HG02678 (cell line): ENCODE measurements at regions not wholly inside any gene's neighbourhood (a gene's known extent, or its start where the extent isn't known, plus 50 kb on each side); places are given as distances from the start of the nearest gene placed in this dataset.

ENCODE experiments used
- ATAC-seq: cut with Tn5 transposase; IDR thresholded peaks from one replicate; pipeline ENCODE4 v1.9.1; 2021; ENCODE audit warnings: mild to moderate bottlenecking, moderate library complexity; ENCODE audit not compliant: unreplicated experiment

DNA sequence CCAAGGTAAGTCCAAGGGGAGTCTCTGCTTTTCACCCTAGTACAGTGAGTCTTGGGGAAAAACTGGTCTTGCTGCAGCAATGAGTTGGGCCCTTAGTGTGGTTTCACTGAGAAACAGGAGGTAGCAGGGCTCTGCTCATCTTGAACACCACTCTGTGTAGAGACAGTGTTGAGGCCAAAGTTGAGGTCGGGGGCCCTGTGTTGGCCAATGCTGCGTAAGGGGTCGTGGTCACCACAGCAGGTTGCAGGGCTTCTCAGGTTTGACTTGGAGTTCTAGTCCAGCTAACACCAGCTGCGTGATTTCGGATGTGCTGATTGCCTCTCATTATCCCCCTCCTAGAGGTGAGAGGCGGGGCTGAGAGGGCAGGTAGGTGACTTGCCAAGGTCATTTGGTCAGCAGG is 807.5 kb downstream of the VRK1 start:
- ATAC-seq: no peak

DNA sequence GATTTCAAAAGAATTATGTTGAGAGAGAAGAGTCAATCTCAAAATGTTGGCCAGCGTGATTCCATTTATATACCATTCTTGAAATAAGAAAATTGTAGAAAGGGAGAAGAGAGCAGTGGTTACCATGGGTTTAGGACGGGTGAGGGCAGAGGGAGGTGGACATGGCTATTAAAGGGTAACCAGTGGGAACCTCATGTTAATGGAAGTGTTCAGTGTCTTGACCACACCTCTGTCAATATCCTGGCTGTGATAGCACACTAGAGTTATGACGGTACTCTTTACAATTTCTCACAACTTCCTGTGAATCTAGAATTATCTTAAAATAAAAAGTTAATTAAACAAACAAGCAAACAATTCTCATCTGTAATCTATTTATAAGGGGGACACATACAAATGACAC is 821.2 kb downstream of the VRK1 start:
- ATAC-seq: no peak

DNA sequence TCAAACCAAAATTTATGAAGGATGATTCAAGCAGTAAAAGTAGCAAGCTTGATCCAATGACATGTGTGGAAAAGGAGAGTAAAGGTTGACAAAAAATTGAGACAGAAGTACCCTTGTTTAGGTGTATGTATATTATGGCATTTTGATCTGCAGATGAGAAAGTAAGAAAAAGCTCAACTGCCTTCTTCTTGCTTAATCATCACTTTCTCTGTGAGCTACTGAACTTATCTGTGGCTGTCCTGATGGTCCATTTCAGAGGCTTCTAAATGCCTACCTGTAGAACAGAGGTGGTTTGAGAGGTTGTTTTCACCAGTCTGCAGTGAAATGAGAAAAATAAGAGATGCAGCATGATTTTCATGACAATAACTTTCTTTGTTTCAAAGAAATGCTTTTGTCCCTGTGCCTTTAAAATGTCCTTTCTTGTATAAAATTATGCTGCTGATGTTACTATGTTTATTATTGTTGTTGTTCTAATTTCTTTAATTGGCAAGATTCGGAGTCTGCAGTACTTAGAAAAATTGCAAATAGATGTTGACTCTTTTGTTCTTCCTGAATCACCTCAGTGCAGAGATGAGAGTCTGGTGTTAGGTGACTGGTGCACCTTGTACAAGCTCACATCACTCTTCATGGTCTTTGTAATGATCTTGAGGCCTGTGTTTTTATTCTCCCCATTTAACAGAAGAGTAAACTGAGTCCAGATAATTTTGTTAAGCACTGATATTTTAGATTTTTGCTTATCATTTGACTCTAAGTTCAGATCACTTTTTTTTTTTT is 821.9 kb downstream of the VRK1 start:
- no peak for ATAC-seq

DNA sequence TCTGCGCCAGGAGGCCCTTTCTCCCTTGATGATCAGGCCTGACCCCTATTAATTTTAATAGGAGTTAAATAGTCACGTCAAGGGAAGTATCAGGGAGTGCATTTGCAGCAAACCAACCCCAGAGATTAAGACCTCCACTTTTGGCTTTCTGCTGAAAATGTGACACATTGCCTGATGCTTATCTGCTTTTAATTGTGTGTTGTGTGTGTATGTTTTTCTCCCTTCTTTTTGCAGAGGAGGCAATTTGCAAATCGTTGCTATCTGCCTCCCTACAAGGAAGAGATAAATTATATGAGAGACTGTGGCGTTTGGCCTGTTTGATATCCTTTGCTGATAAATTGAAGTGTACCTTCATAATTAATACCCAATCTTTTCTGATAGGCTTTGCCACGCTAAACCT is 822.9 kb downstream of the VRK1 start:
- ATAC-seq: no peak

DNA sequence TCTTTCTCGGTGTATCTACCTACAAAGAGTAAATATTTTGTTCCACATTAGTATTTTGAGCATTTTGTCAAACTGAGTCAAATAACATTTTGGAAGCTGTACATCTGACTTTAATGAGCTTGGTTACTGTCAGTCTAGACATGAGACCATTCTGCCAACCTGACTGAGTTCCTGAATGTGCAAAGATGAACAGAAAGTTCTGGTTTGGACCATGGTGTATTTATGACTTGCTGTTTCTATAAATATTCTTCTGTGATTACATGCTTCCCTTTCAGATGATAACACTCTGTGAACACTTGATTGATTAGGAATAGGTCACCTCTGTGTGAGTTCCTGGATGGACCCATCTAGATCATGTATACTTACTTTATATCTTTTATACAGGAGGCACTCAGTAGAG is 827.8 kb downstream of the VRK1 start:
- ATAC-seq: no peak

DNA sequence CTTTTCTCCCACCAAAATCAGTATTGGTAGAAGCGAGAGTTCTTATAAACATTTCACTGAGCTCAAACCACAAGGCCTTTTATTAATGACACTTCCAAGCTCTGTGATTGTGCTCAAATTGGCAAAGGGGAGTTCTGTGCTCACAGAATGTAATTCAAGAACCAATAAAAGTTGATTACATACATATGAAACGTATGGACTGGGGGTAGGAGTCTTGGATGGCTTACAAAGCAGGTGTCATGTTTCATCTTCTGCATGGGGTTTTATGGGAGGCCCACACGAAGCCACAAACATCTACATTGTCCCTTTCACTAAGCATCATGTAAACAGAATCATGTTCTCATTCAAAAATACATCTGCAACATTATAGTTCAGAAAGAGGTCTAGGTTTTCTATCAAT is 828.3 kb downstream of the VRK1 start:
- ATAC-seq: no peak

DNA sequence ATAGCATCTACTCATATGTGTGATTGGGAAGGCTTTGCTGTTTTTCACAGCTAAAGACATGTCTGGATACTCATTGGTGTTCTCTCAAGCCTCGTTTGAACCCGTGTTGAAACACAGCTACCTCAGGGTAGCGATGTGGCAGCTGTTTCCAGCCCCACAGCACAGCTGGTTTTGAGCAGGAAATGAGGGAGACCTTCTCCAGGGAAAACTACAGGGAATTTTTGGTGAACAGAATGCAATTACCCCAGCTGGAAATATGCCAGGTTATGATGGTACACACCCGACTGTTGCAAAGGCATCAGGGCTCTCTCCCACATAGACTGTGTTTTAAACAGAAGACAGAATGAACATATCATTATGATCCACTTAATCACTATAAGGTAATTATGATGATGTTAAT is 828.9 kb downstream of the VRK1 start:
- ATAC-seq: no peak

DNA sequence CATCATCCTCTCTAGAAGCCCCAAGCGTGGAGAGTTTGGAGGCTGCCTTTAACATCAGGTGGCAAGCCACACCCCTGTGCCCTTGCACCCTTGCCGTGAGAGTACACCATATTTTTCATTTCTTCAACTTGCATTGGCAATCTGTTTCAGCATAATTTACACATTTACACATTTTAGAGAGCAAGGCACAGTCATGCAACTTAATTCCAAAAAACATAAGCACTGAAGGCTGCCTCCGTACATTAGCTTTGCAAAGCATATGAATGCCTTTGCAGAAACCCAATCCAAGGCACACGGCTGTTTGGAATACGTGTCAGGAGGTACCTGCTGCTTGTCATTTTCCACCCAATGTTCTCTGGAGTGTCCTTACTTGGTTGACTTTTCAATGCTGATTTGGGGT is 833.1 kb downstream of the VRK1 start:
- ATAC-seq: no peak

DNA sequence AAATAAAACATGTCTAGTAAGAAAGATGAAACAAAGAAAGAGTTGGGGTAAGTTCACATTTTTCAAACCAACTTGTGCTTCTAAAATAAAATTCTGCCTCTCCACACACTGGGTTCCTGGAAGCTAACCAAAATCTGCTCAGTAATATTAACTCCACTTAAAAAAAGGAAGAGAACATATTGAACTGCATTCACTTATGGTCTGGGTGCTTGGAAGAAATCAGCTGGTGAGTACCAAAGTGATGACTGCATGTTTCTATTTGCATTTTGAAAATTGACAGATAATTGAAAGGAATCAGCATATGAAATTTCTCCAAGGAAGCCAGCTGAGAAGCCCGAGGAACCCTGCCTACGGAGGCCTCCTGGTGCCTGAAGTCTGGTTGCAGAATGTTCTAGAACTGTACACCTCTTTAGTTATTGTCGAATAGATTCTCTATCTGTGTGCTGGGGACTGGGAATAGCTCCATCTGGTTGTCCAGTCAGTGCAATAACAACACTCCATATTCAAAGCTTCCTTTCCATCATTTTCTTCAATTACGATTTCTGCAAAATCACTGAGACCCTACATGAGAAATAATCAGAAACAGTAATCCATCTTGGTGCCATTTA is 836.1 kb downstream of the VRK1 start:
- ATAC-seq: no peak

DNA sequence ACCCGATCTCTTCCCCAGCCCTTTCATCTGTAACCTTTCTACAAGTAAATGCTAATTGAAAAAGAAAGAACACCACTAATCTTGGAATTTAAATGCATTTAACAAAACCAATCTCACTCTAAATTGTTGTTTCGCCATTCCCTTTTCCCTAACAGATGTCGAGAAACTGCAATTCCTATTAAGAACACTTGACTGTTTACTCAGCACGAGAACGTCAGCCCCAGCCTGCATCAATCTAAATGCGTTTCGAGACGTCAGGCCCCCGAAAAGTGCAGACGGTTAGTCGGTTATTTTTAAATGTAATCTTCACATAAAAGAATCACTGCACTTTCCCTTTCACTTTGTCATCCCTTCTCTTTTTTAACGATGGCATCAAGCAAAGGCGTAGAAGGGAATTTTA is 837.6 kb downstream of the VRK1 start:
- ATAC-seq: no peak

DNA sequence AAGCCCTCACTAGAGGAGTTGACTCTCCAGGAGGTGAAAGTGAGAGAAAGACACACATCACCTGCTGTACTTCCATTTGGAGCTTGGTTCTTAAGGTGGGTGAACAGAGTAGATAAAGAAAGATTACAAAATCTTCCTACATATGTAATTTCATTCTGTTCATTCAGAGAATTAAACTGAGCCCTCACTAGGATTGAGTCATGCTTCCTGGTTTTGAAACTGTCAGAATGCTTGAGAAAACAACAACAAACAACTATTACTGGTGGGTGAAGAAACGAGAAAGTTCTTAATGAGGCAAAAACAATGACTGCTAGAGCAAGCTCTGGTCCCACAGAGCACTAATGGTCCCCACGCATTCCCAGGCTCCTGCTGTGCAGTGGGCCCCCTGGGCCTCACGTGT is 841.7 kb downstream of the VRK1 start:
- ATAC-seq: no peak

DNA sequence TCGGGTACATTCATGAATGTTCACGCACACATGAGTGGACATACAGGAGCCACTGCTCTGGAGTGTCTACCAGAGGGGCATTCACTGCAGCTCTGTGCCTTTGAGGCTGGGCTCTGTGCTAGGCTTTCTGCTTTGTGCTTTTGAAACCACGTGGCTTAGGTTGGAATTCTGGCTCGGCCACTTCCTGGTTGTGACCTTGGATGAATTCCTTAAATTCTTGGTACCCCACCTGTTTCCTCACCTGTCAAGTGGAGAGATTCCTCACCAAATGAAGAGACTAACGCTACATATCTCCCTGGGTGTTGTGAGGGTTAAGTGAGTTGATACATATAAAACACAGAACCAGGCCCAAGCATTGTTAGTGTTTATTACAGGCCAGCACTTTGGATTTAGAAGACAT is 842.8 kb downstream of the VRK1 start:
- no peak for ATAC-seq

DNA sequence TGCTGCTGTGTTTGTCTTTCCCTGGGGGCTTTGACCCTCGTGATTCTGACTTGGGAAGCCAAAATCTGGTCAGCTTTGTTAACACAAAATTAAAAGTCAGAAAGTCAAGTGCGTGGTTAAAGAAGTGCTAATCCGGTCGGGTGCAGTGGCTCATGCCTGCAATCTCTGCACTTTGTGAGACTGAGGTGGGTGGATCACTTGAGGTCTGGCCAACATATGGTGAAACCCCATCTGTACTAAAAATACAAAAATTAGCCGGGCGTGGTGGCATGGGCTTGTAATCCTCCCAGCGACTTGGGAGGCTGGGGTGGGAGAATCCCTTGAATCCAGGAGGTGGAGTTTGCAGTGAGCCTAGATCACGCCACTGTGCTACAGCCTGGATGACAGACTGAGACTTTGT is 844.6 kb downstream of the VRK1 start:
- ATAC-seq: no peak

DNA sequence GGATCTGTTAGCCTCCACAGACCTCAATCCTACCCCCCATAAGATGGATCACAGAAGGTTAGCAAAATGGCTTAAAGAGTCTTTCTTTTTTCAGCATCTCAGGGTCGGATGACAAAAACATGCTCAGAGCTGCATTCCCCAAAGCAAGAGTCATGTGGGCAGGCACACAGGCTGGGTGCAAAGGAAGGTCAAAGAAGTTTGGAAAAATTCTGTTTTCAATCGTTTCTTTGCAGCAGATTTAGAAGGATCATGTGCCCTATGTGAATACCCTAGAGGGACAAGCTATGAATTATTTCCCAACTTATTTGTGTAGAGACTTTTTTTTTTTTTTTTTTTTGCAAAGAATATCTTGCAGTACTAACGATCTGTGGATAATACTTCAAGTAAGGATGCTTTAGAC is 845.4 kb downstream of the VRK1 start:
- ATAC-seq: no peak

DNA sequence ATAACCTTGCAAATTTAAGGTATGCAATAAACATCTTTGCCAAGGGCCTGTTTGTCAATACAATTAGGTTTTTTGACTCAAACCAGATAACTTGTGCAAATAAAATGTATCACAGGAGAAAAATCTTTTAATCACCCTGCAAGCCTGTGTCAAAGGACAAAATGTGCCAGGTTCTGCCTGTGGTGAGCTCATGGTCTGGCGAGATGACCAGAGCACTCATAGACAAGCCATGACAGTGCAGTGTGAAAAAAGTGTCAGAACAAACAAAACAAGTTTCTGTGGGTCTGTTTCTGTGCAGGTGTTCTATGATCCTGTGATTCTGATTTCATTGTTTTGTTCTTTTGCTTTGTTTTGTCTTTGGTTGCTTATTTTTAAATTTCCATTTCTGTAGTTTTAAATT is 847.2 kb downstream of the VRK1 start:
- ATAC-seq: no peak

DNA sequence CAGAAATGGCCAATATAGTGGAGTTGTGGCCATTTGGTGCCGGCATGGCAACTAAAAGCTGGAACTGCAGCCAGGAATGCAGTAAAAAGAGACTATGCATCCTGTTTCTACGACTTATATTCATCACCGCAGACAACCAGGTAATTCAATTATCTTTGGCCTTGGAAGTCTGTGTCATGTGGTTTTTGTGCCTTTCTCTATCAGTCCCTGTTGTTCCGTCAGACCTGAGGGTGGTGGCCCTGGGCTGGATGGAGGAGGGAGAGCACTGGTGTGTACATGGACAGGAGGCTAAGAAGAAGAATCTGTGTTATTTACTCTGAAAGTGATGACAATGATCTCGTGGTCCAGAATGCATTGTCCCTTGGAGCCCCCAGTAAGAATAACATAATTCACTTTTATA is 852.6 kb downstream of the VRK1 start:
- no peak for ATAC-seq

DNA sequence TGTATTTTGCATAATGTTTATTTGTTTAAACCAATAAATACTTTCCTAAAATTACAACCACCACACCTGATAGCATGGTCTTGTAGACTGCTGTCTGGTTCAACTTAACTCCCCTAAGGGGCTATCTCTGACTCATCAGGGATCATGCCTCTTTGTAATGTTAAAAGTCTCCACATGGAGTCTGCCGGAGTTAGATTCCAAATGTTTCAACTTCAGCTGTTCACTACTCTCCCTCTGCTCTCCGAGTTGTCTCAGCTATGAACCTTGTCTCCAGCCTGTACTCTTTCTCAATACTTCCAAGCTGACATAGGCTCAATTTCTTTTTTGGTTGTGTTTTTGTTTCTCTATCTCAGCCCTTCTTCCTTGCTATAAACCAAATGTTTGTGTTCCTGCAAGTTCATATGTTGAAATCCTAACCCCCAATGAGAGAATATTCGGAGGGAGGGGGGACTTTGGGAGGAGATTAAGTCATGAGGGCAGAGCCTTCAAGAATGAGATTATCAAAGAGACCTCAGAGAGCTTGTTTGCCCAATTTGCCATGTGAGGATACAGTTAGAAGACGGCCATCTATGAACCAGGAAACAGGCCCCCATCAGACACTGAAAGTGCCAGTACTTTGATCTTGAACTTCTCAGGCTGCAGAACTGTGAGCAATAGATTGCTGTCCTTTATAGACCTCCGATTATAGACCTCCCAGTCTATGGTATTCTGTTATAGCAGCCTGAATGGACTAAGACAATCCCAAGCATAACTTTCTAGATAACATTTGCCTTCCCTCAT is 858.2 kb downstream of the VRK1 start:
- no peak for ATAC-seq

DNA sequence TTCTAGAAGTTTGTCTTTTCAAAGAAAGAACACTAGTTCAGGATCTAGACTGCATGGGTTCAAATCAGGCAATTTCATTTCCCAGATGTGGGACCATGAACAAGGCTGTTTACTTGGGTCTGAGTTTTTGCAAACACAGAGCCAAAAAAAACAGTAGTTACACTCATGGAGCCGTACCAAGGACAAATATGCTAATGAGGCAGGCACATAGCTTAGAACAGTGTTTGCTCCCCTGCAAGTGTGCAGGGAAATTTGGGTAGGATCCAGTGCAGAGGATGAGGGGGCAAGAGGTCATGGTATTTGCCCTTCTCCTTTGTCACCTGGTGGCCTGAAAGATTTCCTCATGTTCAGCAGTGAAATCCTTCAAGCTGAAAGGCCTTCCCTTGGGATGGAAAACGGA is 860.4 kb downstream of the VRK1 start:
- ATAC-seq: no peak

DNA sequence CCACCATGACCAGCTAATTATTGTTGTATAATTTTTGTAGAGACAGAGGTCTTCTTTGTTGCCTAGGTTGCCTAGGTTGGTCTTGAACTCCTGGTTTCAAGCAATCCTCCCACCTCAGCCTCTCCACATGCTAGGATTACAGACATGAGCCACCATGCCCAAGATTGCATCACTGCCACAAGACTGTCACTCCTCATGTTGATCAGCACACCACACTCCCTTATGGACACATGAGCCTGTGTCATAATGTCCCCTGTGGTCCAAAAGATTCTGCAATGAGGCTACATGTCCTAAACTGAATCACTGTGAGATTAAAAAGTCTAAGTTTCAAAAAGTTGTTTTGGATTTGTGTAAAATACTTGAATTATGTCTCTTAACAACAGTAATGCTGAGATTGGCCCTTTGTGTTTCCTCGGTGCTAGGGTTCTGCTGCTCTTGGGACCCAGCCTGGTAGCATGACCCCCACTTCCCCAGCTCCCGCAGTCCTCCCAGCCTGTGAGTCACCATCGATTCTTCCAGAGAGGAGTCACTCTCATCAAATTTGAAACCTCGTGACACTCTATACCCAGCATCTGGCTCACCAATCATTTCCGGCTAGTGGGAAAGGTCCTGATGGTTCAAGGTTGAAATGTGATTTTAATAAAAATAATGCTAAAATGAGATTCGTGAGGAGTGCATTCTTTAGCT is 890.9 kb downstream of the VRK1 start:
- no peak for ATAC-seq

DNA sequence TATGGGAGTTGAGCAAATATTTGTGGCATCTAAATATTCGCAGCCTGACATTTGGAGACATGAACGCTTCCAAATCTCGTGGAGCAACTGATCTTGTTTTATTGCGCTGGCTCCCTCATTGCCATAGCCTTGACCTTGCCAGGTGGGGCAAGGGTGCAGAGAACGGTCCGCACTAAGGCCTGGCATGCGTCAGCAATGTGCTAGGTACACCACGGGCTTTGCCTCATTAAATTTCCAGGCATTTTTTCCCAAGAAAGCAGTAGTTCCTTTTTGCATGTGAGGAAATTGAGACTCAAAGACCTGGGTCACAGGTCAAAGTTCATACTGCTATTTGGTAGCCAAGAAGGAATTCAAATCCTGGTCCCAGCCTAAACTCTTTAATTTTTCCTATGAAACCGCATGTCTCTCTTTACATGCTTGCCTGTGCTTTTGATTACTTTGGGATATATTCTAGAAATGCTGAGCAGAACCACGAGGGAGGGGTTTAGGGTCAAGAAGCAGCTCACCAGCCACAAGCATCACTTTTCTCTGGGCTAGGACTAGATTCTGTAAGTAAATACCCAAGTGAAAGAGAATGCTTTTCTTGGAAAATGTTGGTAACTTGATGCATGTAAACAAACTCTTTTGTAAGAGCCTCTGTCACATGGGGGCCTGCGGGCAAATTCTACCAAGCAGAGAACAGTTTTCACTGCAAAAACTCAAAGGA is 891.6 kb downstream of the VRK1 start:
- no peak for ATAC-seq

DNA sequence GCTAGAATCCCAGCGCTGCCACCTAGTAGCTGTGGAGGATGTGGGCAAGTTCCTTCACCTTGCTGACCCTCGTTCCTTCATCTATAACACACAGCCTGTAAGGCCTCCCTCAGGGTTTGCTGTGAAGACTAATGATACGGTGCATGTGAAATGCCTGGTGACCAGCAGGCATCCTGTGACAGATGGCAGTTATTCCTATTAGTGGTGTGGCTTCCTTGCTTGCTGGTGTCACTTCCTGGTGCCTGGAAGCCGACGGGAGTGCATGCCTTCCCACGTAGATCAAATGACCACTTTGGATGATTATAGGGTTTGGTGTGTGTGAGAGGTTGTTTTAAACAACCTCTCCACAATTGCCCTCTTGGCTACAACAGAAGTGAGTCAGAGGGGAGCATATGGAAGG is 894.9 kb downstream of the VRK1 start:
- ATAC-seq: no peak
